AG10803 (cell line): ENCODE measurements at regions not wholly inside any gene's neighbourhood (a gene's known extent, or its start where the extent isn't known, plus 50 kb on each side); places are given as distances from the start of the nearest gene placed in this dataset.

Source experiments
- DNase-seq: peaks from one replicate; pipeline ENCODE4 v3.0.0; 2010; ENCODE audit warnings: low read depth
- H3K4me3 ChIP-seq: 2 replicates; pipeline ENCODE4 v1.5.1; 2011; ENCODE audit warnings: mild to moderate bottlenecking, low read length, control low read depth
- TF ChIP-seq, protein P1 (sequence below): conservative IDR thresholded peaks from 2 replicates; pipeline ENCODE4 v1.5.1; 2011; ENCODE audit warnings: mild to moderate bottlenecking, low read length, control low read depth, inconsistent platforms

- no peak overlapping the region for H3K4me3 ChIP-seq
- TF ChIP-seq, protein P1, sequence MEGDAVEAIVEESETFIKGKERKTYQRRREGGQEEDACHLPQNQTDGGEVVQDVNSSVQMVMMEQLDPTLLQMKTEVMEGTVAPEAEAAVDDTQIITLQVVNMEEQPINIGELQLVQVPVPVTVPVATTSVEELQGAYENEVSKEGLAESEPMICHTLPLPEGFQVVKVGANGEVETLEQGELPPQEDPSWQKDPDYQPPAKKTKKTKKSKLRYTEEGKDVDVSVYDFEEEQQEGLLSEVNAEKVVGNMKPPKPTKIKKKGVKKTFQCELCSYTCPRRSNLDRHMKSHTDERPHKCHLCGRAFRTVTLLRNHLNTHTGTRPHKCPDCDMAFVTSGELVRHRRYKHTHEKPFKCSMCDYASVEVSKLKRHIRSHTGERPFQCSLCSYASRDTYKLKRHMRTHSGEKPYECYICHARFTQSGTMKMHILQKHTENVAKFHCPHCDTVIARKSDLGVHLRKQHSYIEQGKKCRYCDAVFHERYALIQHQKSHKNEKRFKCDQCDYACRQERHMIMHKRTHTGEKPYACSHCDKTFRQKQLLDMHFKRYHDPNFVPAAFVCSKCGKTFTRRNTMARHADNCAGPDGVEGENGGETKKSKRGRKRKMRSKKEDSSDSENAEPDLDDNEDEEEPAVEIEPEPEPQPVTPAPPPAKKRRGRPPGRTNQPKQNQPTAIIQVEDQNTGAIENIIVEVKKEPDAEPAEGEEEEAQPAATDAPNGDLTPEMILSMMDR: no peak
- peak; percentile 72 for DNase-seq
These were observed 87.7 kb downstream of the GATA6 start for GRCh38 chr18:22257022-22257543.

DNA sequence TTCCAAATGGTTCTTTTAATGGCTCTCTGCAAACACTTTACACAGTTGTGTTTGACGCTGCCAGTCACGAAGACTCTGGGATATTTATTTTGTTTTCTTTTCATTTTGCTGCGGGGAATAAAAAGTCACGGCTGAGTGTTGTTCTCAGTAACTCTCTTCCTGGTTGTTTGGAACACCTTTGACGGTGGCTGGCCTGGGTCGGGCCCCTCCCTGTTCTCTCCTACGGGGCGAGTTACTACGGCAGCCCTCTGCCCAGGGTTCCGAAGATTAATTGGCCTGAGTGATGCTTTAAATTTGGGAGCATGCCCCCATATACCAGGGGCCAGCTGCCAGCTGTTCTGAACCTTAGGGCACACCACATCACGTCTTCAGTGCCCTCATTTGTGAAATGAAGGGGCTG, 84.7 kb downstream of the GATA6 start:
- no peak overlapping the region for H3K4me3 ChIP-seq

DNA sequence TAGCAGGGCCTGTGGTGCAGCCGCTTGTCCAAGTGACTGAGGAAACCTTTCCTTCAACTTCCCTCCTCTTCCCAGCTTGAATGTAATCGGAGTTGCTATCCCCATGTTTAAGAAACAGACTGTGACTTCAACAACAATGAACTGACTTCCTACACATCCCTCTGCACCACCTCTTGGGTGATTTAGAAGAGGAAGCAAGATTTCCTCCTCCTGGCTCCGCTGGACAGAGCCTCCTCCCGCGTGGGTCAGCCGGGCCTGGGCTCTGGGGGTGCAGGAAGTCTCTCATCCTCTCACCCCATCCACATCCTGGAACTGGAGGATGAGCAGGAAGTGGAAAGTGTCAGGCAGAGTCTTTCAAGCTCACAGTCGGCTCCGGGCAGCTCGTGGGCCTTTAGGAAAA, 84.3 kb downstream of the GATA6 start:
- H3K4me3 ChIP-seq: no peak overlapping the region
- TF ChIP-seq, protein P1: no peak
- no peak for DNase-seq

More for the DNA sequence above, 84.7 kb downstream of the GATA6 start:
- DNase-seq: no peak
- TF ChIP-seq, protein P1: no peak

DNA sequence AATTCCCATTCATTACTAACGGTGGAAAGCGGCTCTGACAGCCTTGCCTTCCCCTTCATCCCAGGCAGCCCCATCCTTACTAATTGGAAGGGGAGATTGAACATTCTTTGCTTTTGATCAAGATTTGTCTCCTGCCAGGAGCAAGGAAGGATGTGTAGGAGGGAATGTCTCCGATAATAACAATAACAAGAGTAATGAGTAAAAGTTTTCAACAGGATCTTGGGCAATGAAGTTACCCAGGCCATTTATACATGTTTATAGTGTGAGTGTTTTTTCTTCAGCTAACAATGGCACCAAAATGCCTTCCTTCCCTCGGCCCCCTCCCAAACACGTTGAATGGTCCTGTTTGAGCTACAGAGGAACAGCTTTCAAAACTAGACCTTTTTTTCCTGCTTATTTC, 83.8 kb downstream of the GATA6 start:
- DNase-seq: no peak
- H3K4me3 ChIP-seq: no peak overlapping the region
- TF ChIP-seq, protein P1: no peak
